ENCODE measurements at regions not wholly inside any gene's neighbourhood (a gene's known extent, or its start where the extent isn't known, plus 50 kb on each side); places are given as distances from the start of the nearest gene placed in this dataset.
"Not testable (repeated sequence)": the region's sequence is repeated elsewhere in the genome, so short reads cannot be mapped to it uniquely, and the experiment has no call there.

DNA sequence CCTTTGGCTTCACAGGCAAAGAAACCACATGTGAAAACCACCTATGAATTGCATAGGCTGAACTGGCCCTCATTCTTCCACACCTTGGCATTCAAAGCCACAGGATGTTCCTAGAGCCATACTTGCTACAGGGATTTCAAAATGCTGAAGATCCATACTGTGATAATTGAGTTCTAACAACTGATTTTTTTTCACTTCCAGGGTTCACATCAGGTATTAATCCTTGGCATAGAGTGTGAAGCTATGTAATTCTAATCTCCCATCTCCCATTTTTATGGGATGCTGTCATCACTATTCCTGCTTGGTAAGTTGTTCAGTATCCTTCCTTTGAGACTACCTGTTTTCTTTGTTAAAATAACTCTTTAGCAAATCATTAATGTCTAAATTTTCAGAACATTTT, 1569.2 kb upstream of the ADGRL3 start:
- no peak for DNase-seq

DNA sequence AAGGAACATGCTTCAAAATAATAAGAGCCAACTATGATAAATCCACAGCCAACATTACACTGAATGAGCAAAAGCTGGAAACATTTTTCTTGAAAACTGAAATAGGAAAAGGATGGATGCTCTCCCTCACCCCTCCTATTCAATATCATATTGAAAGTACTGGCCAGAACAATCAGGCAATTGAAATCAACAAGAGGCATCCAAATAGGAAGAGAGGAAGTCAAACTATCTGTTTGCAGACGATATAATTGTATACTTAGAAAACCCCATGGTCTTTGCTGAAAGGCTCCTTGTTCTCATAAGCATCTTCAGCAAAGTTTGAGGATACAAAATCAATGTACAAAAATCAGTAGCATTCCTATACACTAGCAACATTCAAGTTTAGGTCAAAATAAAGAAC, 1562.5 kb upstream of the ADGRL3 start:
- DNase-seq: no peak

DNA sequence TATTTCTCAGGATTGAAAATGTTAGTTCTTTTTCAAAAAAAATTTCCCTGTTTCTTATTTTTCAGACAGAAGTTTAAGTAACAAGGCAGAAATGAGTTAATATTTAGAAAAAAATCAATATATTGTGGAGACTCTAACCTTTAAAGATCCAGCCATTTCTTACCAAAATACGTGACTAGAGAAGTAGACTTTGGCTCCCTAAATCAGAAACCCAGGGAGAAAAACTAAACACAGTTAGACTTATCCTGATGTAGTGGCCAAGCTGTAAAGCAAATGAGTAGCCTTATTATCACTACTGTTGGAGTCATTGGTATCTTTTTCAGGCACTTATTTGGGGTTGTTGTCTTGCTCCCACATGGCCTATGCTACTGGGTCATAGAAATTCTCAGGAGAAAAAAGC, 1556.4 kb upstream of the ADGRL3 start:
- DNase-seq: no peak

DNA sequence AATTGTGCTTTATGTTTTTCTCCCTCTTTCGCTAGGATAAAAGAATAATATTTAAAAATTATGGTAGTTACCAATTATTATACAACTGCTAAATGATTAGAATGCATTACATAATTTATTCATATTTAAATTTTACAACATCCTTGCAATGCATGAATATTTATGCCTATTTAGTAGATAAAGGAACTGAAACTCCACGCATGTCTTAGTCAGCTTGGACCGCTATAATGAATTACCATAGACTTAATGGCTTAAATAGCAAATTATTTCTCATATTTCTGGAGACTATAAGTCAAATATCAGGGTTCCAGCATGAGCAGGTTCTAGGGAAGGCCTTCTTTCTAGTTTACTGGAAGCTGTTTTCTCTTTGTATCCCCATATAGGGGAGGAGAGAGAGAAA, 1555.4 kb upstream of the ADGRL3 start:
- no peak for DNase-seq

DNA sequence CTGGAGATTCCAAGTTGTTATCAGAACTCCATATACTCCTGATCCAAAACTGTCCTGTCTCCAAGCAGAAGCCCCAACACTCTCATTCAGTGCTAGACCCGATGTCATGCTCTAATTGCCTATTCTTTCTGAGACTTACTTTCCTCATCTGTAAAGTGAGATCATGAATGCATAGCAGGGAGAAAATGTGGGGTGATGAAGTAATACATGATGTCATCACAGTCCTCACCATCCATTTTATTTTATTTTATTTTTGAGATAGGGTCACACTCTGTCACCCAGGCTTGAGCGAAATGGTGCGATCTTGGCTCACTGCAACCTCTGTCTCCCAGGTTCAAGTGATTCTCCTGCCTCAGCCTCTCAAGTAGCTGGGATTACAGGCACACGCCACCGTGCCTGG, 1554.0 kb upstream of the ADGRL3 start:
- DNase-seq: no peak

DNA sequence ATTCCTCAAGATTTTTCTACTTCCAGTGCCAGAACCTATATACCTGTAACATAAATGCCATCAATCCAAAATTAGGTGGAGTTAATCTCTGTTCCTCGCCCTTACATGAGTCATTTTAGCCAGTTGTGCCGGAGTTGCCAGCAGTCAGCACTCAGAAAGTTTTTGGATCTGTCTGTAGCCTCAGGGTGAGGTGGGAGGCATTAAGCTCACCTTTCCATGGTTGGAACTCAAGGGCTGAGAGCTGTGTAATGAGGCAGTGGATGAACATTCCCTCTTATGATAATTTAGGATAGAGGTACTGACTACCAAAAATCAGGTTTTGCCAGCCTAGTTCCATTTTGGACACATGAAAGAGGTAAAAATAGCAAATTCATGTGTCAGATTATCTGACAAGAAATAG, 1553.1 kb upstream of the ADGRL3 start:
- DNase-seq: no peak

DNA sequence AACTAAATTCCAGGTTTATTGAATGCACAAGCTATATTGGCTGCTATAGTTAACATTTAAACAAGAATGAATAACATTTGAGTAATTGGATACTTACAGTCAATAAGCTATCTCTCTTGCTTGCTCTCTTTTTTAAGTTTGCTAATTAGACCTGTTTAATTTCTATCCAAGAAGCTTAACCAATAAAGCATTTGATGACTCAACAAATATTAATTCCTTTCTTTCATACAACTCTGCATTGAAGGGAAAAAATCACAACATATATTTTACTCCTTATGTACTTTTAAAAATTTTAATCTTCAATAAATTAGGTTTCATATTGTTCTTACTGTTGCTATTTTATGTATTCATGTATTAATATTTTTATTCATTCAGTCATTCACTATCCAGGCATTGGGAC, 1552.6 kb upstream of the ADGRL3 start:
- no peak for DNase-seq

DNA sequence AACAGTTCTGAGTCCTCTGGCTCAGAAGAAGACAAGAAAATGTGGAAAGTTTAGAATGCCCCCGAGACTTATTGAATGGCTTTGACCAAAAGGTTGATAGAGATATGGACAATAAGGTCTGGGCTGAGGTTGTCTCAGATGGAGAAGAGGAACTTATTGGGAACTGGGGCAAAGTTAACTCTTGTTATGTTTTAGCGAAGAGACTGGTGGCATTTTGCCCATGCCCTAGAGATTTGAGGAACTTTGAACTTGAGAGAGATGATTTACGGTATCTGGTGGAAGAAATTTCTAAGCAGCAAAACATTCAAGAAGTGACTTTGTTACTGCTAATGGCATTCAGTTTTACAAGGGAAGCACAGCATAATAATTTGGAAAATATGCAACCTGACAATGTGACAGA, 1549.3 kb upstream of the ADGRL3 start:
- no peak for DNase-seq

DNA sequence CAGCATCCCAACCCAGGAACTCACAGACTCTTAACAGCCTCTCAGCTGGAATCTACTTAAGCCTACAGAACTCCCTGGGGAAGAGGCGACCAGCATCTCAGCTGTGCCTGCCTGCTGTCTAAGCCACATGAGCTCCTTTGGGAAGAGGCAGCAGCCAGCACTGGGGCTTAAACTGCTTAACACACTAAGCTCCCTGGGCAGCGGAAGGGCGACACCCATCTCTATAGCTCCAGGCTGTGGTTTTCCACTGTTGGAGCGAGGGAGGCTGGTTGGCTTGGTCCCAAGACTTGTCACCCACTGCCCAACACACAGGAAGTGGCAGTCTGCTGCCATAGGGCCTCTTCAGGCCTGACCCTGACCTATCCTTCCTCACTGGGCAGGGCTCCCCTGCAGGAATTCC, 1544.1 kb upstream of the ADGRL3 start:
- DNase-seq: no peak

DNA sequence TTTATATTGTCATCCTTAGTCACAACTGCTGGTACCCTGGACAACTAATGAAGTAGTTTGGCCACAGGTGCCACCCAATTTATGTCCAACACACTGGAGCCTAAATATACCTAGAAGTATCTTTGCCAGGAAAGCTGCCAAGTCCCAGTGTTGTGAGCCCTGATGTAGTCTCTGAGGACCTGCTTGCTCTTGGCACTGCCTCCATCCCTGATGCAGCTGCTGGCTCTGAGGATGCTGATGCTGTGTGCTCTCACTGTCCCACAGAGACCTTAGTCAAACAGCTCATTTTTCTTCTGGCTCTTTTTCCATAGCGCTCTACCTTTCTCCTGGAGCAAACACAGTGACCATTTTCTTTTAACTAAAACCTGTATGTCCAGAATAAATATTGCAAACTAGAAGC, 1535.4 kb upstream of the ADGRL3 start:
- no peak for DNase-seq

DNA sequence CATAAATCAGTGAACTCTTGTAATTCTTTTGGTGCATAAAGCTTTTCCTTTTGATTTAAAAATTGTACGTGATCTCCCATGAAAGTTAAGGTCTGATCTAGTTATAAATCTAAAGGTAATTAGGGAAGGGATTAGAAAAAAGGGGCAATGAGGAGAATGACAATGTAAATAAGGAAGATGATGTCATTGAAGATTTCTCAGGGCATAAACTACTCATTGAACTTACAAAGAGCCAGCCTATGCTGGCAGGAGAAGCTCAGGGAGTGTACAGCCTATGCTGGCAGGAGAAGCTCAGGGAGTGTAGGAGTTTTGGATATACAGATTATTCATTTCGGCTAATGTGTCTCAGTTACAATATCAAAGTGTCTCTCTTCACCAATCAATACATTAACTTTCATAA, 1533.5 kb upstream of the ADGRL3 start:
- no peak for DNase-seq

DNA sequence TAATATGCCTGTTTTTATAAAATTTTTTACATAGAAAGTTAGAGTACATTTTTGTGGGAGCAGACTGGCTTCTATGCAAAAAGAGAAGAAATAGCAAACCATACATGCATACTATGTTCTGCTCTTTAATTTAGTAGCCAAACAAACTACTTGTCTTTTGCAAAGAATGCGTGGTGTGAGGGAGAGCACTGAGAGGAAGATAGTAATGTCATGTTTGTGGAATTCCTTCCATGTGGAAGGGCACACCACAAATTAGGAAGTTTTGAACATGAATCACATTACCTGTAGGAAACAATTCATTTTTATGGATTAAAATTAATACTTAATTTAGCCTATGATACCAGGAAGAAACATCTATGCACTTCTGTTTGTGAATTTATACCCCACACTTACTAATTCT, 1529.1 kb upstream of the ADGRL3 start:
- no peak for DNase-seq

DNA sequence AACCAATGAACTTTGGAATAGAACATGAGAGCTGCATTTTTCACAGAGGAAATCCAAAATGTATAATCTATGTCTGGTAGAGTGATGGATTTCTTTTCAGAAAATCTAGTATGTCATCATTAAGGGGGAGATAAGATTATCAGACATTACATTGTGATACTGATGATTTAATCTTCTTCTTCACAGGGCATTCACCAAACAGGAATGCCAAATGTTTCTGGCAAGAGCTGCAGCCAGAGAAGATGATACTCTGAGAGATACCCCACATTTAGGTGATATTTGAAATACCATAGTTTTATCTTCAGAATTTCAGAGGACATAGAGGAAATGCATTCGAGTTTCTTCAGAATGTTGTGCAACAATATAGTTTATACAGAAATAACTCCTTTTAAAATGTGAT, 1523.7 kb upstream of the ADGRL3 start:
- no peak for DNase-seq

DNA sequence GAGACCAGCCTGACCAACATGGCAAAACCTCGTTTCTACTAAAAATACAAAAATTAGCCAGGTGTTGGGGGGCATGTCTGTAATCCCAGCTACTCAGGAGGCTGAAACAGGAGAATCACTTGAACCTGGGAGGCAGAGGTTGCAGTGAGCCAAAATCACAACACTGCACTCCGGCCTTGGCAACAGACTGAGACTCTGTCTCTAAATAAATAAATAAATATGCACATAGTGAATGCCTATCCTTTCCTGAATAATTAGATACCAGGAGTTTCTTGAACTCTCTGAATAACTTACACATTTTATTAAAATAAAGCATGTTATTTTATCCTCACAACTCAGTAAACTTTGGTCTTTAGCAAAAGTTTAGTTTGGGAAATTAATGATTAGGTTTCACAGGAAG, 1523.1 kb upstream of the ADGRL3 start:
- not testable (repeated sequence) for DNase-seq

DNA sequence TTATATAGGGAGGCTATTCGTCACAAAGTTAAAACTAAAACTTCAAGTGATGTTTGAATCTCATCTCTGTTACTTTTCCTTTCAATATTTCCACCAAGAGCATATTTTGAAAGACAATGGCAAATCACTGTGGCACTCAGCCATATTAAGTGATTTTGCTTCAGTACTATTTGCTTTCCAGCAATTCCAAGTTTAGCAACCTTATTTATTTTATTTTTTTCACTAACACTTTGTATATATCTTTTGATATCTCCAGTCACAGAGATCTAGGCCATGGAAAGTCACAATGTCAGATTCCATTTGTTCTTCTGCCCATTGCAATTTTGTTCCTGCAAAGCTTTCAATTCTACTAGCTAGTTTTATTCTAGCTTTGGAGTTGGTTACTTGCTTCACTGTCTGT, 1514.5 kb upstream of the ADGRL3 start:
- DNase-seq: no peak

DNA sequence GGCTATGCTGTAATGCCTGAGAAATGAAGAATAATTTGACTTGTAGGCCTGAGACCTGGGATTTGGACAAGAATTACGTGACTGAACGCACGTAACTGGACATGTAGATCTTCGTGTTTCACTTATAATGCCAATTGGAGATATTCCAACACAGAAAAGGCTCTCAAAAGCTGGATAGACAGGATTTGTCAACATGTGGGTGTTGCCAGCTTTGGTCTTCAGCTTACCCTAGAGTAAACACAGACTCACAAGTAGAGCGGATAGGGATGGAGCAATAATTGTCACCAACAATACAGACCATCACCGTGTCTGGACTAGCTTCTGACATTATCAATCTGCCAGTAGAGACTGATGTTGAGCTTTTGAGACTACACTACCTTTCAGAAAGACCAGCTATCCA, 1511.0 kb upstream of the ADGRL3 start:
- DNase-seq: no peak

DNA sequence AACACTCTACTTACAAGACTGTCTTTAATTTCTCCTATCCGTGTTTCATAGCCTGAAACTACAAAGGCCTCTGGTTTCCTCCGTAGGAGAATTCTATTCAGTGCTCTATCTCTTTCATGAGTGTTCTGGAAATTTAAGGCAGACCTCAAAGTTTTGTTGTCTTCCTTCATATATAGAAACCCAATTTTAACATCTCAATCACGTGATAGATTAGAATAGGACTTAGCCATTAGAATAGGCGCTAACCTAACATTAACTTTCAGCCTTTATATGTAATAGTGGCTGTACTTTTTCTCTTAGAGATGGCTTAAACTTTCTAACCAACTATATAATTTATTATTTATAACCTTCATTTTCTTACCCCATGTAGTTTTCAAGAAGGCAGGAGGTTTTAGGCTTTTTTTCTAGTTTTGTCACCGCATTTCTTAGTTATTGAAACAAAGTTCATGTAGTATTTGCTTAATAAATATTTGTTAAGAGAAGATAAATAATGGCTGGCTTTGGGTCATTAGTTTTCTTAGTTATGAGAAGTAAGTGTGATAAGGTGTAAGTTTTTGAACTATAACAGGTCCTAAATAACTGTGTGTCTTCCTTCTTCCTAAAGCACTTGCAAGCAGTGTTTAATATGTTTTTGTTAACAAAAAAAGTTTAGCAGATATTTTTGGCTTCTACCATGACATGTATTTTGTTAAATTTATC, 1504.6 kb upstream of the ADGRL3 start:
- no peak for DNase-seq

DNA sequence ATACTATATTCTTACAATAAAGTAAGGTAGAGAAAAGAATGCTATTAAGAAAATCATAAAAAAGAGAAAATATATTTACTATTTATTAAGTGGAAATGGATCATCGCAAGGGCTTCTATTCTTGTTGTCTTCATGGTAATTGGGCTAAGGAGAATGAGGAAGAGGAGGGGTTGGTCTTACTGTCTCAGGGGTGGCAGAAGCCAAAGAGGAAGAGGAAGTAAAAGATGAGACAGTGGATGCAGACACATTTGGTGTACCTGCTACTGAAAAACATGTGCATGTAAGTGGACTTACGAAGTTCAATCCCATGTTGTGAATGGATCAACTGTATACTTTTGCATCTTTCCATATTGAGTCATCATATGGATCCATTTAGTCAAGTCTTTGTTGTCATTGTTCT, 1502.1 kb upstream of the ADGRL3 start:
- peak; percentile 10 for DNase-seq

DNA sequence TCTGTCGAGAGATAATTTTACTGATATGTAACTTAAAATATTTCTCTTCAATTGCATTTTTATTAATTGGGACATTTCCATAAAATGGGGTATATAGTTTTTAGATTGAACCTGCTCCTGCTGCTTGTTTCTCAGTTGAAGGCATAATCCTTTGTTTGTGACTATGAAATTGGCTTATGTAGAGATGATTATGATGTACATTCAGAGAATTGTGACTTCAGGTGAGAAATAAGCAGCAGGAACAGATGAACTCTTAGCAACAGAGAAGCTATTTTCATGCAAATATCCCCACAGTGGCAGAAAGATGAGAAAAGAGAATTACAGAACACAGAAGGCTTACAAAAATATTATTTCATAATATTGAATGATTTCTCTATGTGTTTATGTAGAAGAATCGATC, 1499.5 kb upstream of the ADGRL3 start:
- no peak for DNase-seq

DNA sequence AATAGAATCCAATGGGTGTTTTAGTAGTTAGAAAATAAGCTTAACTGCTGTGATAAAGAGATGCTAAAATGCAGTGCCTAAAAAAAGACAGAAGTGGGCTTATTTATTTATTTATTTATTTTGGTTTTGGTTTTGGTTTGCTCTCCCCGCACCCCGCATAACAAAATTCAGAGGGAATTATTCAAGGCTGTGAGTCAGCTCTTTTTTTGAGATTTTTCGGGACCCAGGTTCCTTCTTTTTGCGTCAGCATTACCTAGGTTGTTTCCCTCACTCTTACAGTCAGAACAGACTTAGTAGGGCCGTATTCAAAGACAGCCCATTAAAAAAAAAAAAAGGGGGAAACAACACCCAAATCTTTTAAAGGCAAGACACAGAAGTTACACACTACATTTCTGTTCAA, 1495.5 kb upstream of the ADGRL3 start:
- DNase-seq: no peak

DNA sequence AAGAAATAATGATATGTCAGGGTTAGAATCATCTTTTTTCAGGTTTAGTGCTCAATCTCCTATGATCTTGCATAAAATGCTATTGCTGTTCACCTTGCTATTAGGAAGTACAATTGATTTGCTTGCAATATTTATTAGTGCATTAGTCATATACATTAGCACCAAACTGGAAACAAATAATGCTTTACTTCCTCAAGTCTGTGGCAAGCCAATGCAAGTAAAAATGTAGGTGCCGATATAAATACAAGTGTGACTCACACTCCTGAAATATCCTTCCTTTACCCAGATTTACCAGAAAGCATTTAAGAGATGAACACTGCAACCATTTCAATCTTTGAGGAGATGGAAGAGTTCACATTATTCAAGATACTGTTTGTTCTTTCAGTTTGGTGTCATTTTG, 1487.7 kb upstream of the ADGRL3 start:
- no peak for DNase-seq

DNA sequence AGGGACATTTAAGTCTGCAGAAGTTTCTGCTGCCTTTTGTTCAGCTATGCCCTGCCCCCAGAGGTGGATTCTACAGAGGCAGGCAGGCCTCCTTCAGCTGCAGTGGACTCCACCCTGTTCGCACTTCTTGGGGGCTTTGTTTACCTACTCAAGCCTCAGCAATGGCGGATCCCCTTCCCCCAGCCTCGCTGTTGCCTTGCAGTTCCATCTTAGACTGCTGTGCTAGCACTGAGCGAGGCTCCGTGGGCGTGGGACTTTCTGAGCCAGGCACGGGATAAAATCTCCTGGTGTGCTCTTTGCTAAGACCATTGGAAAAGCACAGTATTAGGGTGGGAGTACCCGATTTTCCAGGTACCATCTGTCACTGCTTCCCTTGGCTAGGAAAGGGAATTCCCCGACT, 1475.8 kb upstream of the ADGRL3 start:
- not testable (repeated sequence) for DNase-seq

DNA sequence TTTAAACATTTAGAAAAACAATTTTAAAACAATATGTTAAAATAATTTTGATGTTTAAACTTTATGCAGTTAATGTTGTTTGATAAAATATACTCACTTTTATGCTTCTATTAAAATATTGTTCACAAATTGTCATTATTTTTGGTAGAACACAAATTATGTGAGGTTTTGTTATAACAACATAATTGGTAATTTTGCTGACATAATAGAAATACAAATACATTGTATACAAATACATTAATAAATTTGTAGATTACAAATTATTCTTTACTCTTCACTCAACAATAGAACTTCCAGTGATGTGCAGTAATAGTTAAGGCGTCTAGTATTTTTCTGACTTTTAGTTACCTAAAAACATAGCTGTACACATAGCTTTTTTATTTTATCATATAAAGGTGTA, 1472.4 kb upstream of the ADGRL3 start:
- no peak for DNase-seq

DNA sequence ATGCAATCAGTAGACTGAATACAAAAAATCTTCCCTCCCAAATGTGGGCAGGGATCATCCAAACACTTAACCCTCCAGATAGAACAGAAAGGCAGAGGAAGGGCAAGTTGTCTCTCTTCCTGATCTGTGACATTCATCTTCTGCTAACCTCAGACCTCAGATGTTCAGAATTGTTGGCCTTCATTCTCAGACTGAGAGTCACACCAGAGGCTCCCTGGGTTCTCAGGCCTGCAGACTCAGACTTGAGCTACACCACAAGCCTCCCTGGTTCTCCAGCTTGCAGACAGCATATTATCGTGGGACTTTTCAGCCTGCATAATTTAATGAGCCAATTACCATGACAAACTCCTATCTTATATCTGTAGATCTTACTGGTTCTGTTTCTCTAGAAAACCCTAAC, 1471.6 kb upstream of the ADGRL3 start:
- DNase-seq: no peak

DNA sequence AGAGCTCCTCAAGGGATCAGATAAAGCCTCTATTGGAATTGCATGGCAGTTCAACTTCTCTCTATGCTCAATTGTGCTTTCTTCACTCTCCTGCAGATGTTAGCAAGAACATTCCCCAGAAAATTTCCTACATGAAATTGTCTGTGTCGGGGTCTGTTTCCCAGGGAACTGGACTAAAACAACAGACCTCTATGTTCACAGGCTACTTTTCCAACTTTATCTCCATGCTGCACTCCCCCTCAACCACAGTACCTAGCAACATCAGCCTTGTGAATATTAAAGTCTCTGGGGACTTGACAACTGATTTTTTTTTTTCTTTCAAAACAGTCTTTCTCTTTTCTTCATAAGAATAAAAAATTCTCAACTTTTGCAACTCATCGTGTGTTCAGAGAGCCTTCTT, 1470.8 kb upstream of the ADGRL3 start:
- DNase-seq: no peak

DNA sequence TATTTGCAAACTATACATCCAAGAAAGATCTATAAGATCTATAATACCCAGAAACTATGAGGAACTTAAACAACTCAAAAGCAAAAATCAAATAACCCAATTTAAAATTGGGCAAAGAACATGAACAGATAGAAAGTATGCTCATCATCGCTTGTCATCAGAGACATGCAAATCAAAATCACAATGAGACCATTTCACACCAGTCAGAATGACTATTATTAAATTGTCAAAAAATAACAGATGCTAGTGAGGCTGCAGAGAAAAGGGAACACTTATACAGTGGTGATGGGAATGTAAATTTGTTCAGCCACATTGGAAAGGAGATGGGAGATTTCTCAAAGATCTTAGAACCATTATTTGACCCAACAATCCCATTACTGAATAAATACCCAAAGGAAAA, 1451.7 kb upstream of the ADGRL3 start:
- DNase-seq: no peak
